ENCODE measurements at regions not wholly inside any gene's neighbourhood (a gene's known extent, or its start where the extent isn't known, plus 50 kb on each side); places are given as distances from the start of the nearest gene placed in this dataset.

- no peak for FAIRE-seq
Observed at GRCh38 chr3:34264337-34265041, 466.1 kb downstream of the PDCD6IP start.

GRCh38 chr3:34267088-34267487, 468.7 kb downstream of the PDCD6IP start:
- no peak for FAIRE-seq
- DNase-seq (ENCODE audit: insufficient read length, low spot score): no peak
- no peak for TF ChIP-seq CTCF (IDR thresholded peaks at IDR 0.05; ENCODE audit: insufficient read depth, missing control alignments)

More at GRCh38 chr3:34264337-34265041, 466.1 kb downstream of the PDCD6IP start:
- TF ChIP-seq CTCF (IDR thresholded peaks at IDR 0.05; ENCODE audit: insufficient read depth, missing control alignments): no peak
- no peak for DNase-seq (ENCODE audit: insufficient read length, low spot score)

GRCh38 chr3:34268032-34268709, 469.7 kb downstream of the PDCD6IP start:
- TF ChIP-seq CTCF (IDR thresholded peaks at IDR 0.05; ENCODE audit: insufficient read depth, missing control alignments): no peak
- FAIRE-seq (no peak), DNase-seq (ENCODE audit: insufficient read length, low spot score) (no peak)

- TF ChIP-seq CTCF (IDR thresholded peaks at IDR 0.05; ENCODE audit: insufficient read depth, missing control alignments): no peak
- DNase-seq (ENCODE audit: insufficient read length, low spot score): no peak
- no peak for FAIRE-seq
Observed at GRCh38 chr3:34275811-34276210, 477.4 kb downstream of the PDCD6IP start.

GRCh38 chr3:34276342-34276741, 477.9 kb downstream of the PDCD6IP start:
- DNase-seq (ENCODE audit: insufficient read length, low spot score) (no peak), FAIRE-seq (no peak)
- no peak for TF ChIP-seq CTCF (IDR thresholded peaks at IDR 0.05; ENCODE audit: insufficient read depth, missing control alignments)

- TF ChIP-seq CTCF (IDR thresholded peaks at IDR 0.05; ENCODE audit: insufficient read depth, missing control alignments): peak; percentile 5
- DNase-seq (ENCODE audit: insufficient read length, low spot score) (no peak), FAIRE-seq (no peak)
Observed at GRCh38 chr3:34277110-34277509, 478.7 kb downstream of the PDCD6IP start.

GRCh38 chr3:34279901-34280300, 481.5 kb downstream of the PDCD6IP start:
- TF ChIP-seq CTCF (IDR thresholded peaks at IDR 0.05; ENCODE audit: insufficient read depth, missing control alignments): no peak
- FAIRE-seq (no peak), DNase-seq (ENCODE audit: insufficient read length, low spot score) (no peak)

Measured in D721Med (cell line).